ENCODE measurements at regions not wholly inside any gene's neighbourhood (a gene's known extent, or its start where the extent isn't known, plus 50 kb on each side); places are given as distances from the start of the nearest gene placed in this dataset.

DNA sequence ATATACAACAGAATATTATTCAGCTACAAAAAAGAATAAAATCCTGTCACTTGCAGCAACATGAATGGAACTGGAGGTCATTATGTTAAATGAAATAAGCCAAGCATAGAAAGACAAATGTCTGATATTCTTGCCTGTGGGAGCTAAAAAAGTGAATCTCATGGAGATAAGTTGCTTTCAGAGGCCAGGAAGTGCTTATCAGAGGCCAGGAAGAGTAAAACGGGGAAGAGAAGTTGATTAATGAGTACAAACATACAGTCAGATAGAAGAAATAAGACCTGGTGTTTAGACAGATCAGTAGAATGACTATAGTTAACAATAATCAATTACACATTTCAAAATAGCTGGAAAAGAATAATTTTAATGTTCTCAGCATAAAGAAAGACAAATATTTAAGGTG, 54.4 kb upstream of the CPHXL start:
- no peaks in the 10 kb centered on the region for H3K9me3 ChIP-seq
- no peak overlapping the region for H3K27ac ChIP-seq
- no peak for DNase-seq
- no peaks in the 10 kb centered on the region for H3K4me1 ChIP-seq
- intact Hi-C loops (cut with DNase I): no loop called here
- H3K4me3 ChIP-seq: no peak overlapping the region
- no peaks in the 10 kb centered on the region for H3K36me3 ChIP-seq
- H3K27me3 ChIP-seq: peaks cover 0 to 20% (median 2%) of the 10 kb centered on the region in 3 donors
- 0 to 3% methylated on average over 1 of the region's 1 CpG for WGBS, 2 donors
- TF ChIP-seq EP300 (IDR thresholded peaks at IDR 0.05) (no peak), POLR2A (IDR thresholded peaks at IDR 0.05) (no peak), POLR2AphosphoS5 (IDR thresholded peaks at IDR 0.05) (no peak)
- TF ChIP-seq, protein P1, sequence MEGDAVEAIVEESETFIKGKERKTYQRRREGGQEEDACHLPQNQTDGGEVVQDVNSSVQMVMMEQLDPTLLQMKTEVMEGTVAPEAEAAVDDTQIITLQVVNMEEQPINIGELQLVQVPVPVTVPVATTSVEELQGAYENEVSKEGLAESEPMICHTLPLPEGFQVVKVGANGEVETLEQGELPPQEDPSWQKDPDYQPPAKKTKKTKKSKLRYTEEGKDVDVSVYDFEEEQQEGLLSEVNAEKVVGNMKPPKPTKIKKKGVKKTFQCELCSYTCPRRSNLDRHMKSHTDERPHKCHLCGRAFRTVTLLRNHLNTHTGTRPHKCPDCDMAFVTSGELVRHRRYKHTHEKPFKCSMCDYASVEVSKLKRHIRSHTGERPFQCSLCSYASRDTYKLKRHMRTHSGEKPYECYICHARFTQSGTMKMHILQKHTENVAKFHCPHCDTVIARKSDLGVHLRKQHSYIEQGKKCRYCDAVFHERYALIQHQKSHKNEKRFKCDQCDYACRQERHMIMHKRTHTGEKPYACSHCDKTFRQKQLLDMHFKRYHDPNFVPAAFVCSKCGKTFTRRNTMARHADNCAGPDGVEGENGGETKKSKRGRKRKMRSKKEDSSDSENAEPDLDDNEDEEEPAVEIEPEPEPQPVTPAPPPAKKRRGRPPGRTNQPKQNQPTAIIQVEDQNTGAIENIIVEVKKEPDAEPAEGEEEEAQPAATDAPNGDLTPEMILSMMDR (IDR thresholded peaks at IDR 0.05): no peak

DNA sequence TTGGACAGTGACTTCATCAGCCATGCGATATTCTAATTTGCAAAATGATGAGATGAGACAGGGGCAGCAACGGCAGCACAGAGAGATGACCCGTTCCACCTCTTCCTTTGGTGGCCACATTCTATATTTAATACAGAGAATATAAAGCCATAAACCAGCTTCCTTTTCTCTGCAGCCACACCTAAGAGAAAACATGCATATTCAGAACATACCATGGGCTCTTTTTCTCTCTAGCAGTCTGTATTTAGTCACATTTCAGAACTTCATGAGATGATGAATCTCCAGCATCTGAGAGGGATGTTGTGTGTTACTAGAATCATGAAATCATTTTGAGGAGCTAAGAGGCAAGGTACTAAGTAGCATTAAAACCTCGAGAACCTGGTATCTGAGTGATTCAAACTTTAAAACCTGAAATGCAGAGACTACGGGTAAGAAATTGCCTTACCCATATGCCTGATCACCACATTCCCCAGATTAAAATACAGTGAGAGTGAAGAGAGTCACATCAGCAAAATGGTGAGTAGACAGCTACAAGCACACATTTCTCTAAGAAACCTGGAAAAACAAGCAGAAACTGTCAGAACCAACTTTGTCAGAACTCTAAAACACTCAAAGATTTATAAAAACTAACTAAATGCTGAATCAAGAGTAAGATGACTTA, 55.5 kb upstream of the CPHXL start:
- 46 to 70% methylated on average over 5 of the region's 5 CpGs for WGBS, 2 donors
- no peak for DNase-seq
- no peaks in the 10 kb centered on the region for H3K4me1 ChIP-seq
- no peak overlapping the region for H3K27ac ChIP-seq
- no peak overlapping the region for H3K4me3 ChIP-seq
- H3K36me3 ChIP-seq: no peaks in the 10 kb centered on the region
- peaks cover 0 to 22% (median 2%) of the 10 kb centered on the region in 3 donors for H3K27me3 ChIP-seq
- intact Hi-C loops (cut with DNase I): no loop called here
- no peaks in the 10 kb centered on the region for H3K9me3 ChIP-seq
- no peak for TF ChIP-seq POLR2AphosphoS5 (IDR thresholded peaks at IDR 0.05)
- TF ChIP-seq, protein P1 (IDR thresholded peaks at IDR 0.05): no peak
- TF ChIP-seq POLR2A (IDR thresholded peaks at IDR 0.05): no peak
- no peak for TF ChIP-seq EP300 (IDR thresholded peaks at IDR 0.05)

DNA sequence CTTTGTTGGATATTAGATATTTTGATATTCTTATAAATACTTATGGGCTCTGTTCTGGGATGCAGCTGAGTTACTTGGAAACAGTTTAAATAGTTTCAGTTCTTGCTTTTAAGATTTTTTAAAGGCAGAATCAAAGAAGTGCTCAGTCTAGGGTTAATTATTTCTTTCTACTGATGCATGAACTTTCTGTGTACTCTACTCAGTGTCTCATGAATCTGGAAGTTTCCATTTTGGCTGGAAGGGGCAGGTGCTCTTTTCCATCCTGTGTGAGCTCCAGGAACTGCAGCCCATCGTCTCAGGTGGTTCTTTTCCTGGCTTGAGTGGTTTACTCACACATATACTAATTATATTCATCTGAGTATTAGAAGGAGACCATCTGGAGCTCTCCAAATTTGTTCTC, 61.1 kb upstream of the CPHXL start:
- Histone ChIP-seq H3K27me3 (peaks cover 0 to 29% (median 2%) of the 10 kb centered on the region in 3 donors), H3K36me3 (no peaks in the 10 kb centered on the region), H3K9me3 (no peaks in the 10 kb centered on the region), H3K4me1 (no peaks in the 10 kb centered on the region), H3K4me3 (no peak overlapping the region), H3K27ac (no peak overlapping the region)
- DNase-seq: no peak
- TF ChIP-seq EP300 (IDR thresholded peaks at IDR 0.05) (no peak), POLR2AphosphoS5 (IDR thresholded peaks at IDR 0.05) (no peak), POLR2A (IDR thresholded peaks at IDR 0.05) (no peak)
- TF ChIP-seq, protein P1 (IDR thresholded peaks at IDR 0.05): no peak
- intact Hi-C loops (cut with DNase I): no loop called here
- WGBS, 2 donors: 33 to 50% methylated on average over 1 of the region's 1 CpG

DNA sequence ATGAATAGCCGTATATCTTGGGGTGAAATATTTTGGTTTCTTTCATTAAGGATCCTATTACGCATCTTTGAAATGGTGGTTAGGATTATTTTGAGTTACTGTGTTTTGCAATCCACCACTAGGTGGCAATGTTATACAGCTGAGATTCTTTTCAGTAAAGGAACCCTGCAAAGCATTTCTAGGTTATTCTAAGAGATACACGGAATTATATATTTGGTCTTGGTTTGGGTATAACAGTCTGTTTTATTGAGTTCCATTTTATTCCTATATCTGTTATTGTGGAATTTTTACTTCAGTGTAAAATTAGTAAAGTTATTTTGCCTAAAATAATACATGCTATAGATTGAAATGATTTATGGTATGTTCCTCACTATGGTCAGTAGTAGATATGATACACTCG, 62.9 kb upstream of the CPHXL start:
- H3K4me1 ChIP-seq: no peaks in the 10 kb centered on the region
- no peak overlapping the region for H3K4me3 ChIP-seq
- TF ChIP-seq POLR2A (IDR thresholded peaks at IDR 0.05): no peak
- TF ChIP-seq, protein P1 (IDR thresholded peaks at IDR 0.05): peak; percentile 15 to 82 (median 64)
- whole genome bisulfite sequencing, 2 donors: 2 to 14% methylated on average over 4 of the region's 4 CpGs
- H3K27me3 ChIP-seq: peaks cover 0 to 25% (median 2%) of the 10 kb centered on the region in 3 donors
- H3K27ac ChIP-seq: no peak overlapping the region
- intact Hi-C loops (cut with DNase I): loop anchor here (2.0 kb wide), 1 partner anchor 1384 kb away; no protein-coding TSS in a partner anchor
- no peaks in the 10 kb centered on the region for H3K9me3 ChIP-seq
- no peaks in the 10 kb centered on the region for H3K36me3 ChIP-seq
- DNase-seq: no peak

Measured in sigmoid colon (tissue), 6 donors.